HCT116 (cell line): ENCODE measurements at regions not wholly inside any gene's neighbourhood (a gene's known extent, or its start where the extent isn't known, plus 50 kb on each side); places are given as distances from the start of the nearest gene placed in this dataset.

Experiments used
- ATAC-seq: fragments of 200-7000 bp; cut with Tn5 transposase; 2 replicates; pipeline ENCODE4 v1.9.1; 2020; ENCODE audit warnings: mild to moderate bottlenecking, moderate library complexity
- BruUV-seq: library from RNA; stranded (reverse); fragments of 400-500 nt; replicated peaks from 2 replicates; lab custom pipeline; 2021; lab: Mats Ljungman, UMichigan
- CTCF ChIA-PET: fragments of 300-600 bp; sonication (Branson Sonifier 250); formaldehyde crosslinking; loops from one replicate; lab custom pipeline; 2021; ENCODE audit warnings: antibody characterized with exemption; lab: Charles Lee
- POLR2A ChIA-PET: fragments of 300-600, 350-600 bp; sonication (Branson Sonifier 250); formaldehyde crosslinking; loops from one replicate; lab custom pipeline; 2021; ENCODE audit warnings: antibody characterized with exemption; lab: Charles Lee
- RAD21 ChIA-PET, 2 experiments: fragments of 300-600 bp; sonication (Branson Sonifier 250); formaldehyde crosslinking; loops; one replicate each; lab custom pipeline; 2023; ENCODE audit warnings: low total read pairs in 2 of 2; ENCODE audit not compliant: uncharacterized antibody in 2 of 2, unreplicated experiment in 2 of 2, low non-redundant PET in 1 of 2; lab: Charles Lee
- DNase-seq: peaks from one replicate; pipeline ENCODE4 v3.0.0-alpha.2; 2010; ENCODE audit warnings: low read depth, low spot score
- H2AFZ ChIP-seq: fragments of 200-600 bp; shearing (Covaris generic), sonication (generic); 2 replicates; pipeline ENCODE4 v1.6.1; 2017; ENCODE audit warnings: low read depth, mixed run types, mixed read lengths, antibody characterized with exemption, low read length; ENCODE audit not compliant: poor library complexity, severe bottlenecking
- H3K27ac ChIP-seq: 2 replicates; pipeline ENCODE4 v1.5.1; 2012; ENCODE audit warnings: low read depth, low read length
- H3K27me3 ChIP-seq: fragments of 200-600 bp; sonication (generic); 2 replicates; pipeline ENCODE4 v1.6.1; 2016; ENCODE audit warnings: mixed run types, low read length, mixed read lengths; ENCODE audit not compliant: insufficient read depth
- H3K36me3 ChIP-seq, 2 experiments: fragments of 200-500 bp in 1 of 2; fragments of 200-600 bp in 1 of 2; sonication (Bioruptor generic) in 1 of 2; sonication (generic) in 1 of 2; 2 replicates each; pipeline versions ENCODE4 v1.5.1 to v1.6.1; 2014 to 2016; ENCODE audit warnings: low read length in 2 of 2, inconsistent platforms in 1 of 2, mixed read lengths in 1 of 2, mixed run types in 1 of 2; ENCODE audit not compliant: insufficient read depth in 2 of 2, control insufficient read depth in 1 of 2
- H3K4me1 ChIP-seq, 2 experiments: fragments of 200-600 bp in 1 of 2; sonication (generic) in 1 of 2; 2 replicates each; pipeline versions ENCODE4 v1.5.1 to v1.6.1; 2012 to 2017; ENCODE audit warnings: low read length in 2 of 2, inconsistent platforms in 1 of 2, mild to moderate bottlenecking in 1 of 2, mixed read lengths in 1 of 2, mixed run types in 1 of 2, moderate library complexity in 1 of 2; ENCODE audit not compliant: insufficient read depth in 2 of 2, control insufficient read depth in 1 of 2
- H3K4me2 ChIP-seq: fragments of 200-600 bp; sonication (generic); 2 replicates; pipeline ENCODE4 v1.6.1; 2017; ENCODE audit warnings: mixed run types, low read length, mixed read lengths
- H3K4me3 ChIP-seq, 2 experiments: fragments of 200-600 bp in 1 of 2; sonication (generic) in 1 of 2; replicated peaks in 1 of 2; 2 replicates each; pipeline ENCODE4 v1.5.1; 2011 to 2016; ENCODE audit warnings: low read length in 2 of 2, control low read depth in 1 of 2, low read depth in 1 of 2, mild to moderate bottlenecking in 1 of 2, mixed read lengths in 1 of 2, mixed run types in 1 of 2
- H3K79me2 ChIP-seq: fragments of 200-600 bp; sonication (generic); 2 replicates; pipeline ENCODE4 v1.6.1; 2017; ENCODE audit warnings: mild to moderate bottlenecking, mixed run types, low read length, moderate library complexity, mixed read lengths; ENCODE audit not compliant: insufficient read depth
- H3K9ac ChIP-seq: fragments of 200-600 bp; sonication (generic); 2 replicates; pipeline ENCODE4 v1.6.1; 2016; ENCODE audit warnings: low read length, mixed read lengths
- H3K9me2 ChIP-seq: fragments of 200-600 bp; sonication (generic), shearing (Covaris generic); 2 replicates; pipeline ENCODE4 v1.6.1; 2017; ENCODE audit warnings: mixed run types, mild to moderate bottlenecking, moderate library complexity; ENCODE audit not compliant: insufficient read depth
- H3K9me3 ChIP-seq, 2 experiments: fragments of 200-500 bp in 1 of 2; fragments of 200-600 bp in 1 of 2; sonication (Bioruptor generic) in 1 of 2; sonication (generic) in 1 of 2; 2 replicates each; pipeline ENCODE4 v1.6.1; 2014 to 2017; ENCODE audit warnings: low read length in 2 of 2, mixed read lengths in 2 of 2, inconsistent platforms in 1 of 2, low read depth in 1 of 2, mild to moderate bottlenecking in 1 of 2, mixed run types in 1 of 2, moderate library complexity in 1 of 2; ENCODE audit not compliant: control insufficient read depth in 1 of 2, insufficient read depth in 1 of 2
- H4K20me1 ChIP-seq: fragments of 200-600 bp; sonication (generic), shearing (Covaris generic); 2 replicates; pipeline ENCODE4 v1.6.1; 2017; ENCODE audit warnings: mixed run types, mild to moderate bottlenecking, moderate library complexity; ENCODE audit not compliant: insufficient read depth
- CBX3 ChIP-seq: IDR thresholded peaks from 2 replicates; pipeline ENCODE4 v1.6.1; 2012; ENCODE audit warnings: low read depth
- CEBPB ChIP-seq: IDR thresholded peaks from 2 replicates; pipeline ENCODE4 v1.6.1; 2012; ENCODE audit warnings: low read depth
- EGR1 ChIP-seq: IDR thresholded peaks from 2 replicates; pipeline ENCODE4 v1.6.1; 2012; ENCODE audit warnings: low read depth
- ELF1 ChIP-seq: IDR thresholded peaks from 2 replicates; pipeline ENCODE4 v1.6.1; 2012; ENCODE audit warnings: low read depth, borderline replicate concordance
- EZH2 ChIP-seq: fragments of 200-600 bp; sonication (generic); IDR thresholded peaks from 2 replicates; pipeline ENCODE4 v1.6.1; 2017; ENCODE audit warnings: antibody characterized with exemption, mixed run types
- EZH2phosphoT487 ChIP-seq: fragments of 200-600 bp; IDR thresholded peaks from 2 replicates; pipeline ENCODE4 v1.6.1; 2018; ENCODE audit warnings: antibody characterized with exemption, borderline replicate concordance
- FOSL1 ChIP-seq: IDR thresholded peaks from 2 replicates; pipeline ENCODE4 v1.6.1; 2012; ENCODE audit warnings: low read depth
- JUND ChIP-seq: IDR thresholded peaks from 2 replicates; pipeline ENCODE4 v1.6.1; 2012
- MAX ChIP-seq: IDR thresholded peaks from 2 replicates; pipeline ENCODE4 v1.6.1; 2012
- POLR2A ChIP-seq: IDR thresholded peaks from 2 replicates; pipeline ENCODE4 v1.7.0; 2011; ENCODE audit warnings: borderline replicate concordance; ENCODE audit not compliant: insufficient read depth, insufficient read length; ENCODE audit errors: extremely low read depth
- POLR2AphosphoS5 ChIP-seq: IDR thresholded peaks from 2 replicates; pipeline ENCODE4 v1.6.1; 2011; ENCODE audit warnings: mild to moderate bottlenecking, low read depth, low read length, moderate library complexity
- RAD21 ChIP-seq: IDR thresholded peaks from 2 replicates; pipeline ENCODE4 v1.6.1; 2012; ENCODE audit warnings: low read depth, mild to moderate bottlenecking
- SIN3A ChIP-seq: IDR thresholded peaks from 2 replicates; pipeline ENCODE4 v1.6.1; 2012; ENCODE audit warnings: low read depth
- SP1 ChIP-seq: IDR thresholded peaks from 2 replicates; pipeline ENCODE4 v1.6.1; 2012; ENCODE audit warnings: low read depth
- SRF ChIP-seq: IDR thresholded peaks from 2 replicates; pipeline ENCODE4 v1.6.1; 2012; ENCODE audit warnings: low read depth
- TCF7L2 ChIP-seq: IDR thresholded peaks from 2 replicates; pipeline ENCODE4 v1.7.0; 2011; ENCODE audit warnings: borderline replicate concordance, inconsistent platforms; ENCODE audit not compliant: insufficient read depth, insufficient read length; ENCODE audit errors: extremely low read depth
- ZBTB33 ChIP-seq: IDR thresholded peaks from 2 replicates; pipeline ENCODE4 v1.6.1; 2011; ENCODE audit warnings: mild to moderate bottlenecking, low read length, moderate library complexity; ENCODE audit not compliant: insufficient replicate concordance; ENCODE audit errors: extremely low read depth
- ZNF274 ChIP-seq: fragments of 200-500 bp; sonication (Bioruptor generic); IDR thresholded peaks from 2 replicates; pipeline ENCODE4 v1.6.1; 2014; ENCODE audit warnings: mild to moderate bottlenecking, low read depth, low read length, inconsistent platforms
- intact Hi-C: fragments of 100-400 bp; cut with micrococcal nuclease; formaldehyde crosslinking; loops from 2 replicates; pipeline ENCODE4 v1.10.0; 2022

GRCh38 chr10:123554656-123555055 is 111.5 kb upstream of the GPR26 start:
- no peaks in the 10 kb centered on the region for H3K36me3 ChIP-seq
- no peaks in the 10 kb centered on the region for H4K20me1 ChIP-seq
- H3K27ac ChIP-seq = no peak overlapping the region
- BruUV-seq = no TSS peak
- H3K4me1 ChIP-seq = 0 out of 4 replicates have a peak, but pooled peaks cover 0 to 3% of the 10 kb centered on the region in 2 experiments
- no peak overlapping the region for H2AFZ ChIP-seq
- H3K9ac ChIP-seq = no peak overlapping the region
- intact Hi-C loops = no loop called here
- H3K27me3 ChIP-seq = no peaks in the 10 kb centered on the region
- H3K4me2 ChIP-seq = no peak overlapping the region
- H3K9me3 ChIP-seq = no peaks in the 10 kb centered on the region
- no peak overlapping the region for H3K4me3 ChIP-seq
- DNase-seq (no peak), ATAC-seq (no peak)
- CTCF ChIA-PET = interaction anchor here (1.1 to 1.3 kb wide), 2 partner anchors 19 to 511 kb away, joined by 4 to 5 read pairs; no protein-coding TSS in a partner anchor
- no peak for TF ChIP-seq SRF
- TF ChIP-seq POLR2AphosphoS5 = no peak
- TF ChIP-seq RAD21 = no peak
- no peak for TF ChIP-seq SP1
- no peak for TF ChIP-seq JUND
- no peak for TF ChIP-seq FOSL1
- no peak for TF ChIP-seq ZBTB33
- TF ChIP-seq ELF1 = no peak
- TF ChIP-seq EZH2 = no peak
- no peak for TF ChIP-seq ZNF274
- no peak for TF ChIP-seq MAX
- TF ChIP-seq CBX3 = no peak
- no peak for TF ChIP-seq EGR1
- TF ChIP-seq SIN3A = no peak
- TF ChIP-seq CEBPB = no peak
- no peak for TF ChIP-seq EZH2phosphoT487
- TF ChIP-seq POLR2A = no peak
- no peak for TF ChIP-seq TCF7L2
- RAD21 ChIA-PET = no interaction called here
- no peaks in the 10 kb centered on the region for H3K79me2 ChIP-seq
- POLR2A ChIA-PET = no interaction called here
- H3K9me2 ChIP-seq = no peaks in the 10 kb centered on the region
